ENCODE measurements at regions not wholly inside any gene's neighbourhood (a gene's known extent, or its start where the extent isn't known, plus 50 kb on each side); places are given as distances from the start of the nearest gene placed in this dataset.

DNA sequence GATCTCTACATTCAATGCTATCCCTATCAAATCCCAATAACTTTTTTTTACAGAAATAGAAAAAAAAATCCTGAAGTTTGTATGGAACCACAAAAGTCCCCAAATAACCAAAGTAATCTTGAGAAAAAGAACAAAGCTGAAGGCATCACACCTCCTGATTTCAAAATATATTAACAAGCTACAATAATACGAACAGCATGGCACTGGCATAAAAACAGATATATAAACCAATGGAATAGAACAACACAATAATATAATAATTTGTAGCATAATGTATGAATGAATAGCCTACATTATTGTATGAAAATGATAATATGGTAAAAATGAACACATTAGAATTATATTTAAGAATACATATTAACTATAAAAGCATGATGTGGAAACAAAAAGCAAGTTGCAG lies 76.7 kb upstream of the TMC3 start:
- TF ChIP-seq TCF7 (CRISPR knock-in tag; IDR thresholded peaks at IDR 0.05; ENCODE audit: low read depth): no peak
- H3K27me3 Mint-ChIP-seq (ENCODE audit: low read depth): no peaks in the 10 kb centered on the region
- no peak for DNase-seq (ENCODE audit: low spot score)
- H3K36me3 Mint-ChIP-seq: peaks cover 13% of the 10 kb centered on the region
- no peaks in the 10 kb centered on the region for H3K4me1 Mint-ChIP-seq
- H3K9me3 Mint-ChIP-seq: peaks cover 36% of the 10 kb centered on the region
- CTCF ChIA-PET: no interaction called here
- POLR2A ChIA-PET: no interaction called here
- H3K4me3 Mint-ChIP-seq: no peak overlapping the region
- no peak for ATAC-seq
- no peak overlapping the region for H3K27ac Mint-ChIP-seq

DNA sequence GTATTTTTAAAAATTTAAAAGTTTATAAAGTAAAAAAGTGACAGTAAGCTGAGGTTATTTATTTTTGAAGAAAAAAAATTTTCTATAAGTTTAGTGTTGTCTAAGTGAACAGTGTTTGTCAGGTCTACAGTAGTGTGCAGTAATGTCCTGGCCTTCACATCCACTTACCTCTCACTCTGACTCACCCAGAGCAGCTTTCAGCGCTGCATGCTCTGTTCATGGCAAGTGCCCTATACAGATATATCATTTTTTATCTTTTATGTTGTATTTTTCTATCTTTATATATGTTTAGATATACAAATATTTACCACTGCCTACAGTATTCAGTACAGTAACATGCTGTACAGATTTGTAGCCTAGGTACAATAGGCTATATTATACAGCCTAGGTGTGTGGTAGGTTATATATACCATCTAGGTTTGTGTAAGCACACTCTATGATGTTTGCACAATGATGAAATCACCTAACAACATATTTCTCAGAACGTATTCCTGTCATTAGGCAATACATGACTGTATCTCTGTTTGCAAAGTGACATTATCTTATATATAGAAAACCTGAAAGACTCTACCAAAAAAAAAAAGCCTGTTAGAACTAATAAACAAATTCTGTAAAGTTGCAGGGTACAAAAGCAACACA lies 75.9 kb upstream of the TMC3 start:
- no peaks in the 10 kb centered on the region; the same call in 1 of the 2 replicates for H3K27me3 Mint-ChIP-seq (ENCODE audit: low read depth)
- ChIA-PET POLR2A (no interaction called here), CTCF (no interaction called here)
- no peak for TF ChIP-seq SMAD3 (CRISPR knock-in tag; IDR thresholded peaks at IDR 0.05; ENCODE audit: borderline replicate concordance)
- no peak for TF ChIP-seq IRF1 (CRISPR knock-in tag; IDR thresholded peaks at IDR 0.05)
- no peak for TF ChIP-seq ZNF219 (CRISPR knock-in tag; IDR thresholded peaks at IDR 0.05; ENCODE audit: borderline replicate concordance)
- no peak for TF ChIP-seq E2F5 (CRISPR knock-in tag; IDR thresholded peaks at IDR 0.05)
- TF ChIP-seq, protein P1, sequence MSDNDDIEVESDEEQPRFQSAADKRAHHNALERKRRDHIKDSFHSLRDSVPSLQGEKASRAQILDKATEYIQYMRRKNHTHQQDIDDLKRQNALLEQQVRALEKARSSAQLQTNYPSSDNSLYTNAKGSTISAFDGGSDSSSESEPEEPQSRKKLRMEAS (CRISPR knock-in tag; IDR thresholded peaks at IDR 0.05): no peak
- peaks cover 19% of the 10 kb centered on the region for H3K36me3 Mint-ChIP-seq
- DNase-seq (ENCODE audit: low spot score): no peak
- ATAC-seq: no peak
- peaks cover 43% of the 10 kb centered on the region for H3K9me3 Mint-ChIP-seq
- H3K27ac Mint-ChIP-seq: no peak overlapping the region
- no peak overlapping the region for H3K4me3 Mint-ChIP-seq
- H3K4me1 Mint-ChIP-seq: no peaks in the 10 kb centered on the region

GRCh38 chr15:81443040-81443820 lies 69.2 kb upstream of the TMC3 start:
- ATAC-seq (no peak), DNase-seq (ENCODE audit: low spot score) (no peak)
- TF ChIP-seq E2F4 (CRISPR knock-in tag; IDR thresholded peaks at IDR 0.05; ENCODE audit: borderline replicate concordance, low read depth): no peak
- TF ChIP-seq FOXP4 (CRISPR knock-in tag; IDR thresholded peaks at IDR 0.05): no peak
- no peak for TF ChIP-seq NR3C1 (CRISPR knock-in tag; conservative IDR thresholded peaks at IDR 0.05; ENCODE audit: low read depth)
- TF ChIP-seq, protein P2, sequence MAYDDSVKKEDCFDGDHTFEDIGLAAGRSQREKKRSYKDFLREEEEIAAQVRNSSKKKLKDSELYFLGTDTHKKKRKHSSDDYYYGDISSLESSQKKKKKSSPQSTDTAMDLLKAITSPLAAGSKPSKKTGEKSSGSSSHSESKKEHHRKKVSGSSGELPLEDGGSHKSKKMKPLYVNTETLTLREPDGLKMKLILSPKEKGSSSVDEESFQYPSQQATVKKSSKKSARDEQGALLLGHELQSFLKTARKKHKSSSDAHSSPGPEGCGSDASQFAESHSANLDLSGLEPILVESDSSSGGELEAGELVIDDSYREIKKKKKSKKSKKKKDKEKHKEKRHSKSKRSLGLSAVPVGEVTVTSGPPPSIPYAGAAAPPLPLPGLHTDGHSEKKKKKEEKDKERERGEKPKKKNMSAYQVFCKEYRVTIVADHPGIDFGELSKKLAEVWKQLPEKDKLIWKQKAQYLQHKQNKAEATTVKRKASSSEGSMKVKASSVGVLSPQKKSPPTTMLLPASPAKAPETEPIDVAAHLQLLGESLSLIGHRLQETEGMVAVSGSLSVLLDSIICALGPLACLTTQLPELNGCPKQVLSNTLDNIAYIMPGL (CRISPR knock-in tag; IDR thresholded peaks at IDR 0.05): no peak
- TF ChIP-seq, protein P3, sequence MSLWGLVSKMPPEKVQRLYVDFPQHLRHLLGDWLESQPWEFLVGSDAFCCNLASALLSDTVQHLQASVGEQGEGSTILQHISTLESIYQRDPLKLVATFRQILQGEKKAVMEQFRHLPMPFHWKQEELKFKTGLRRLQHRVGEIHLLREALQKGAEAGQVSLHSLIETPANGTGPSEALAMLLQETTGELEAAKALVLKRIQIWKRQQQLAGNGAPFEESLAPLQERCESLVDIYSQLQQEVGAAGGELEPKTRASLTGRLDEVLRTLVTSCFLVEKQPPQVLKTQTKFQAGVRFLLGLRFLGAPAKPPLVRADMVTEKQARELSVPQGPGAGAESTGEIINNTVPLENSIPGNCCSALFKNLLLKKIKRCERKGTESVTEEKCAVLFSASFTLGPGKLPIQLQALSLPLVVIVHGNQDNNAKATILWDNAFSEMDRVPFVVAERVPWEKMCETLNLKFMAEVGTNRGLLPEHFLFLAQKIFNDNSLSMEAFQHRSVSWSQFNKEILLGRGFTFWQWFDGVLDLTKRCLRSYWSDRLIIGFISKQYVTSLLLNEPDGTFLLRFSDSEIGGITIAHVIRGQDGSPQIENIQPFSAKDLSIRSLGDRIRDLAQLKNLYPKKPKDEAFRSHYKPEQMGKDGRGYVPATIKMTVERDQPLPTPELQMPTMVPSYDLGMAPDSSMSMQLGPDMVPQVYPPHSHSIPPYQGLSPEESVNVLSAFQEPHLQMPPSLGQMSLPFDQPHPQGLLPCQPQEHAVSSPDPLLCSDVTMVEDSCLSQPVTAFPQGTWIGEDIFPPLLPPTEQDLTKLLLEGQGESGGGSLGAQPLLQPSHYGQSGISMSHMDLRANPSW (CRISPR knock-in tag; conservative IDR thresholded peaks at IDR 0.05; ENCODE audit: low read depth): no peak
- TF ChIP-seq ETV6 (CRISPR knock-in tag; IDR thresholded peaks at IDR 0.05): no peak
- TF ChIP-seq MYBL2 (CRISPR knock-in tag; IDR thresholded peaks at IDR 0.05): no peak
- no peak for TF ChIP-seq RORB (CRISPR knock-in tag; IDR thresholded peaks at IDR 0.05)
- ChIA-PET POLR2A (no interaction called here), CTCF (no interaction called here)
- peaks cover 16% of the 10 kb centered on the region for H3K4me1 Mint-ChIP-seq
- no peak overlapping the region for H3K4me3 Mint-ChIP-seq
- no peak overlapping the region for H3K27ac Mint-ChIP-seq
- H3K36me3 Mint-ChIP-seq: peaks cover 15% of the 10 kb centered on the region
- H3K27me3 Mint-ChIP-seq (ENCODE audit: low read depth): no peaks in the 10 kb centered on the region; the same call in 1 of the 2 replicates
- peaks cover 31% of the 10 kb centered on the region for H3K9me3 Mint-ChIP-seq
